DOHH2 (cell line): ENCODE measurements at regions not wholly inside any gene's neighbourhood (a gene's known extent, or its start where the extent isn't known, plus 50 kb on each side); places are given as distances from the start of the nearest gene placed in this dataset.

Source experiments
- H3F3A ChIP-seq: fragments of 200-600 bp; sonication (generic), shearing (Covaris generic); 2 replicates; pipeline ENCODE4 v1.6.0; 2016; ENCODE audit warnings: antibody characterized with exemption, mild to moderate bottlenecking; ENCODE audit not compliant: control insufficient read depth, insufficient read depth
- H3K27ac ChIP-seq: fragments of 200-600 bp; sonication (generic); 2 replicates; pipeline ENCODE4 v1.5.1; 2014; ENCODE audit warnings: low read depth, mild to moderate bottlenecking, low read length, moderate library complexity
- H3K27me3 ChIP-seq: fragments of 200-600 bp; sonication (generic); 2 replicates; pipeline ENCODE4 v1.6.1; 2014; ENCODE audit warnings: mild to moderate bottlenecking, low read length, mixed read lengths; ENCODE audit not compliant: control insufficient read depth
- H3K36me3 ChIP-seq: fragments of 200-600 bp; sonication (generic); 2 replicates; pipeline ENCODE4 v1.6.1; 2014; ENCODE audit warnings: mild to moderate bottlenecking, low read length, moderate library complexity, mixed read lengths; ENCODE audit not compliant: control insufficient read depth
- H3K4me1 ChIP-seq: fragments of 200-600 bp; sonication (generic); 2 replicates; pipeline ENCODE4 v1.6.1; 2014; ENCODE audit warnings: mild to moderate bottlenecking, low read length, mixed read lengths; ENCODE audit not compliant: control insufficient read depth
- H3K4me2 ChIP-seq: fragments of 200-600 bp; sonication (generic); 2 replicates; pipeline ENCODE4 v1.6.0; 2014; ENCODE audit warnings: mild to moderate bottlenecking, low read length, moderate library complexity
- H3K4me3 ChIP-seq: fragments of 200-600 bp; sonication (generic); 2 replicates; pipeline ENCODE4 v1.5.1; 2014; ENCODE audit warnings: mild to moderate bottlenecking, low read length, mixed read lengths
- H3K79me2 ChIP-seq: fragments of 200-600 bp; sonication (generic); 2 replicates; pipeline ENCODE4 v1.6.1; 2014; ENCODE audit warnings: mild to moderate bottlenecking, low read length, mixed read lengths; ENCODE audit not compliant: control insufficient read depth
- H3K9me2 ChIP-seq: fragments of 200-600 bp; sonication (generic); replicated peaks from 2 replicates; pipeline ENCODE4 v1.6.1; 2014; ENCODE audit warnings: mild to moderate bottlenecking, low read length, mixed read lengths; ENCODE audit not compliant: control insufficient read depth
- H3K9me3 ChIP-seq: fragments of 200-600 bp; sonication (generic); 2 replicates; pipeline ENCODE4 v1.6.1; 2014; ENCODE audit warnings: antibody characterized with exemption, low read length, mixed read lengths; ENCODE audit not compliant: control insufficient read depth, insufficient read depth
- H4K20me1 ChIP-seq: fragments of 200-600 bp; sonication (generic); 2 replicates; pipeline ENCODE4 v1.6.0; 2014; ENCODE audit warnings: low read depth, mild to moderate bottlenecking, antibody characterized with exemption, low read length, moderate library complexity; ENCODE audit not compliant: control insufficient read depth, insufficient read depth
- CTCF ChIP-seq: fragments of 200-600 bp; sonication (generic); IDR thresholded peaks from one replicate; pipeline ENCODE4 v1.5.1; 2014; ENCODE audit warnings: antibody characterized with exemption, mild to moderate bottlenecking, low read depth, low read length; ENCODE audit not compliant: poor library complexity, severe bottlenecking
- EZH2phosphoT487 ChIP-seq: fragments of 200-600 bp; sonication (generic); IDR thresholded peaks from 2 replicates; pipeline ENCODE4 v1.6.1; 2017; ENCODE audit warnings: borderline replicate concordance, mild to moderate bottlenecking, antibody characterized with exemption, low read length, moderate library complexity, mixed read lengths

GRCh38 chr1:221076391-221076811 lies 197.2 kb downstream of the HLX start:
- Histone ChIP-seq H3K4me1 (no peaks in the 10 kb centered on the region), H4K20me1 (no peaks in the 10 kb centered on the region), H3K27me3 (peaks cover 3% of the 10 kb centered on the region; the same call in 1 of the 2 replicates), H3K79me2 (no peaks in the 10 kb centered on the region), H3K4me2 (no peak overlapping the region), H3K9me2 (no peaks in the 10 kb centered on the region), H3K27ac (no peak overlapping the region), H3K9me3 (no peaks in the 10 kb centered on the region), H3K36me3 (no peaks in the 10 kb centered on the region), H3K4me3 (no peak overlapping the region), H3F3A (no peaks in the 10 kb centered on the region)
- no peak for TF ChIP-seq EZH2phosphoT487
- TF ChIP-seq CTCF = no peak

- no peaks in the 10 kb centered on the region for H4K20me1 ChIP-seq
- no peaks in the 10 kb centered on the region for H3K9me2 ChIP-seq
- no peaks in the 10 kb centered on the region for H3K79me2 ChIP-seq
- no peaks in the 10 kb centered on the region for H3F3A ChIP-seq
- no peaks in the 10 kb centered on the region for H3K36me3 ChIP-seq
- H3K9me3 ChIP-seq = no peaks in the 10 kb centered on the region
- TF ChIP-seq CTCF = no peak
- no peak for TF ChIP-seq EZH2phosphoT487
- H3K27ac ChIP-seq = no peak overlapping the region
- H3K27me3 ChIP-seq = no peaks in the 10 kb centered on the region
- H3K4me1 ChIP-seq = no peaks in the 10 kb centered on the region
- H3K4me2 ChIP-seq = no peak overlapping the region
- no peak overlapping the region for H3K4me3 ChIP-seq
These were observed 199.2 kb downstream of the HLX start for GRCh38 chr1:221078260-221078965.

GRCh38 chr1:221083902-221084301 lies 204.7 kb downstream of the HLX start:
- H3K79me2 ChIP-seq = no peaks in the 10 kb centered on the region
- no peaks in the 10 kb centered on the region for H3K27me3 ChIP-seq
- no peak overlapping the region for H3K4me2 ChIP-seq
- no peaks in the 10 kb centered on the region for H3K4me1 ChIP-seq
- no peak overlapping the region for H3K27ac ChIP-seq
- H3K4me3 ChIP-seq = no peak overlapping the region
- H3F3A ChIP-seq = no peaks in the 10 kb centered on the region
- H4K20me1 ChIP-seq = no peaks in the 10 kb centered on the region
- no peaks in the 10 kb centered on the region for H3K36me3 ChIP-seq
- no peaks in the 10 kb centered on the region for H3K9me3 ChIP-seq
- no peaks in the 10 kb centered on the region; the same call in 1 of the 2 replicates for H3K9me2 ChIP-seq
- no peak for TF ChIP-seq EZH2phosphoT487
- TF ChIP-seq CTCF = no peak
